Left lung (tissue), 4 donors: ENCODE measurements at regions not wholly inside any gene's neighbourhood (a gene's known extent, or its start where the extent isn't known, plus 50 kb on each side); places are given as distances from the start of the nearest gene placed in this dataset.
"Not testable (repeated sequence)": the region's sequence is repeated elsewhere in the genome, so short reads cannot be mapped to it uniquely, and the experiment has no call there.

Experiments used
- ATAC-seq: fragments of 200-7000 bp; cut with Tn5 transposase; one replicate; pipeline ENCODE4 v1.9.1; 2020; ENCODE audit warnings: moderate library complexity
- DNase-seq, 4 donors: peaks; one replicate each; pipeline ENCODE4 v3.0.0-alpha.2; 2013 to 2020
- H3K27ac ChIP-seq, 2 donors: fragments of 200-600 bp; sonication (generic) in 1 of 2; one replicate each; pipeline versions ENCODE4 v1.5.0 to v1.8.0; 2020 to 2021
- H3K27me3 ChIP-seq, 2 donors: fragments of 200-600 bp; sonication (generic) in 1 of 2; one replicate each; pipeline versions ENCODE4 v1.5.0 to v1.8.0; 2020 to 2021
- H3K36me3 ChIP-seq, 2 donors: fragments of 200-600 bp; sonication (generic) in 1 of 2; one replicate each; pipeline versions ENCODE4 v1.5.0 to v1.8.0; 2020 to 2021
- H3K4me1 ChIP-seq, 2 donors: fragments of 200-600 bp; one replicate each; pipeline ENCODE4 v1.8.0; 2021
- H3K4me3 ChIP-seq, 2 donors: fragments of 200-600 bp; sonication (generic) in 1 of 2; one replicate each; pipeline versions ENCODE4 v1.5.0 to v1.8.0; 2020 to 2021; ENCODE audit warnings: mild to moderate bottlenecking in 1 of 2
- H3K9me3 ChIP-seq, 2 donors: fragments of 200-600 bp; sonication (generic) in 1 of 2; one replicate each; pipeline versions ENCODE4 v1.5.0 to v1.8.0; 2020 to 2021
- intact Hi-C, 2 donors: fragments of 100-400 bp; cut with DNase I; formaldehyde crosslinking; loops; one replicate each; pipeline versions ENCODE4 v1.11.2 to v1.14.2; 2022
- TF ChIP-seq, protein P1 (sequence below), 2 donors: fragments of 200-600 bp; sonication (generic) in 1 of 2; IDR thresholded peaks; one replicate each; pipeline versions ENCODE4 v1.5.0 to v1.8.0; 2021; ENCODE audit warnings: antibody characterized with exemption in 2 of 2
- donor health status: DM: no; HTN: yes; CAD: no.
- donor health status: DM: no; HTN: no; CAD: no.

DNA sequence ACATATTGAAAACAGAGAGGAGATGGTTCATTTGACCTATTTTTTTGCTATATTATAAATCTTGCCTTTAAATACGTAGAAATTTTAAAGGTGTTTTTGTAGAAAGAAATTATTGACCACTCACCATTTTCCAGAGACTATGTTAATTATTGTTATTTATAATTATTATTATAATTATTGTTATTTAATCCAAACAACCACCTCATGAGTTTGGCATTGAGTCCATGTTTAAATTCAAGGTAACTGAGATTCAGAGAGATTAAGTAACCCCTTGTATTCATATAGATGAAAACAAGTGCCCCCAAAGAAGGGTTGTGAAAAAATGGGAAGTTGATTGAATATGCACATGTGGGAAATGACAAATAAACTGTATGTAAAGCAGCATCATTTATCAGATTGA, 692.5 kb upstream of the MIR17HG start:
- ATAC-seq (no peak), DNase-seq (no peak)
- Histone ChIP-seq H3K9me3 (peaks cover 0 to 21% of the 10 kb centered on the region in 2 donors), H3K4me3 (no peak overlapping the region), H3K36me3 (no peaks in the 10 kb centered on the region), H3K27me3 (no peaks in the 10 kb centered on the region), H3K27ac (no peak overlapping the region), H3K4me1 (no peaks in the 10 kb centered on the region)
- intact Hi-C loops = no loop called here
- TF ChIP-seq, protein P1, sequence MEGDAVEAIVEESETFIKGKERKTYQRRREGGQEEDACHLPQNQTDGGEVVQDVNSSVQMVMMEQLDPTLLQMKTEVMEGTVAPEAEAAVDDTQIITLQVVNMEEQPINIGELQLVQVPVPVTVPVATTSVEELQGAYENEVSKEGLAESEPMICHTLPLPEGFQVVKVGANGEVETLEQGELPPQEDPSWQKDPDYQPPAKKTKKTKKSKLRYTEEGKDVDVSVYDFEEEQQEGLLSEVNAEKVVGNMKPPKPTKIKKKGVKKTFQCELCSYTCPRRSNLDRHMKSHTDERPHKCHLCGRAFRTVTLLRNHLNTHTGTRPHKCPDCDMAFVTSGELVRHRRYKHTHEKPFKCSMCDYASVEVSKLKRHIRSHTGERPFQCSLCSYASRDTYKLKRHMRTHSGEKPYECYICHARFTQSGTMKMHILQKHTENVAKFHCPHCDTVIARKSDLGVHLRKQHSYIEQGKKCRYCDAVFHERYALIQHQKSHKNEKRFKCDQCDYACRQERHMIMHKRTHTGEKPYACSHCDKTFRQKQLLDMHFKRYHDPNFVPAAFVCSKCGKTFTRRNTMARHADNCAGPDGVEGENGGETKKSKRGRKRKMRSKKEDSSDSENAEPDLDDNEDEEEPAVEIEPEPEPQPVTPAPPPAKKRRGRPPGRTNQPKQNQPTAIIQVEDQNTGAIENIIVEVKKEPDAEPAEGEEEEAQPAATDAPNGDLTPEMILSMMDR (IDR thresholded peaks at IDR 0.05) = no peak

DNA sequence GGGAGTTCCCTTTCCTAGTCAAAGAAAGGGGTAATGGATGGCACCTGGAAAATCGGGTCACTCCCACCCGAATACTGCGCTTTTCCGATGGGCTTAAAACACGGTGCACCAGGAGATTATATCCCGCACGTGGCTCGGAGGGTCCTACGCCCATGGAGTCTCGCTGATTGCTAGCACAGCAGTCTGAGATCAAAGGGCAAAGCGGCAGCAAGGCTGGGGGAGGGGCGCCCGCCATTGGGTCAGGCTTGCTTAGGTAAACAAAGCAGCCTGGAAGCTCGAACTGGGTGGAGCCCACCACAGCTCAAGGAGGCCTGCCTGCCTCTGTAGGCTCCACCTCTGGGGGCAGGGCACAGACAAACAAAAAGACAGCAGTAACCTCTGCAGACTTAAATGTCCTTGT, 683.3 kb upstream of the MIR17HG start:
- H3K36me3 ChIP-seq, H3K4me3 ChIP-seq, intact Hi-C loops, DNase-seq, H3K27ac ChIP-seq, ATAC-seq, H3K4me1 ChIP-seq, H3K27me3 ChIP-seq: not testable (repeated sequence)
- peaks cover 0 to 13% of the 10 kb centered on the region in 2 donors for H3K9me3 ChIP-seq

GRCh38 chr13:90673746-90674145, 673.7 kb upstream of the MIR17HG start:
- Histone ChIP-seq H3K27me3 (no peaks in the 10 kb centered on the region), H3K4me1 (no peaks in the 10 kb centered on the region), H3K27ac (no peak overlapping the region), H3K4me3 (no peak overlapping the region), H3K9me3 (no peaks in the 10 kb centered on the region), H3K36me3 (no peaks in the 10 kb centered on the region)
- intact Hi-C loops = no loop called here
- ATAC-seq (no peak), DNase-seq (peak in 2 of 4 donors; percentile 92 to 95)
- TF ChIP-seq, protein P1 (IDR thresholded peaks at IDR 0.05) = no peak

- TF ChIP-seq, protein P1 (IDR thresholded peaks at IDR 0.05) = no peak
- H3K4me1 ChIP-seq = no peaks in the 10 kb centered on the region
- H3K4me3 ChIP-seq = no peak overlapping the region
- no peaks in the 10 kb centered on the region for H3K27me3 ChIP-seq
- intact Hi-C loops = no loop called here
- ATAC-seq = no peak
- H3K36me3 ChIP-seq = no peaks in the 10 kb centered on the region
- no peak overlapping the region for H3K27ac ChIP-seq
- no peaks in the 10 kb centered on the region for H3K9me3 ChIP-seq
- DNase-seq = no peak
These were observed 672.4 kb upstream of the MIR17HG start for GRCh38 chr13:90675129-90675528.

DNA sequence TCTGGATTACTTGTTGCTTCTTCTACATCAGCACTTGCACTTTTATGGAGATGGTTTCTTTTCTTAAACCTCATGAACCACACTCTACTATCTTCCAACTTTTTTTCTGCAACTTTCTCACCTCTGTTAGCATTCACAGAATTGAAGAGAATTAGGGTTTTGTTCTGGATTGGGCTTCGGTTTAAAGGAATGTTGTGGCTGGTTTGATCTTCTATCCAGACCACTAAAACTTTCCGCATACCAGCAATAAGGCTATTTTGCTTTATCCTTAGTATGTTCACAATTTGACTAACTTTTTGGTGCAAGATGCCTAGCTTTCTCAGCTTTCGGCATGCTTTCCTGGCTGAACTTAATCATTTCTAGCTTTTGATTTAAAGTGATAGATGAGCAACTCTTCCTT, 666.7 kb upstream of the MIR17HG start:
- TF ChIP-seq, protein P1 (IDR thresholded peaks at IDR 0.05) = no peak
- ATAC-seq (no peak), DNase-seq (no peak)
- Histone ChIP-seq H3K36me3 (no peaks in the 10 kb centered on the region), H3K27me3 (no peaks in the 10 kb centered on the region), H3K4me1 (no peaks in the 10 kb centered on the region), H3K9me3 (no peaks in the 10 kb centered on the region), H3K27ac (no peak overlapping the region), H3K4me3 (no peak overlapping the region)
- intact Hi-C loops = no loop called here

DNA sequence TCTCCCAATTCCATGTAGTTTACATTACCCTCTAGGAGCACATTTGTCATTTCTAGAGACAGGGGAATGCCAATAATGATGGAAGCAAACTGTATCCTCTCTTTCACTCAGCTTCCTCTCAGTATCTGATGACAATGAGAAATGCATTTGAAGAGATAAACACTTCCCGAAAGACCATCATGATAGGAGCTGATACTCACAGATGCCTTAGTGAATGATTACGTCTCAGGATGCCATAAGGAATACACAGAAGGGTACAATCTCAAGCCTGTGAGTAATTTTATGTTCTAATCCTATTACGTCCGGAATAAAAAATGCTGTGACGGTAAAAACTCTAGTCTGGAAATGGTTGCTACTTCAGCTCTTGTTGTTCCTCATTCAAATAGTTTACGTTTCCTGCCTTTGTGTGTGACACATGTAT, 663.8 kb upstream of the MIR17HG start:
- no peak for ATAC-seq

More for the DNA sequence above, 663.8 kb upstream of the MIR17HG start:
- TF ChIP-seq, protein P1 (IDR thresholded peaks at IDR 0.05) = no peak
- H3K9me3 ChIP-seq = no peaks in the 10 kb centered on the region
- no peak for DNase-seq
- no peaks in the 10 kb centered on the region for H3K36me3 ChIP-seq
- intact Hi-C loops = no loop called here
- no peaks in the 10 kb centered on the region for H3K27me3 ChIP-seq
- H3K4me1 ChIP-seq = no peaks in the 10 kb centered on the region
- H3K27ac ChIP-seq = no peak overlapping the region
- no peak overlapping the region for H3K4me3 ChIP-seq
